ENCODE measurements at regions not wholly inside any gene's neighbourhood (a gene's known extent, or its start where the extent isn't known, plus 50 kb on each side); places are given as distances from the start of the nearest gene placed in this dataset.

GRCh38 chr12:91513313-91513712 lies 330.7 kb upstream of the DCN start:
- no peaks in the 10 kb centered on the region for H3K79me2 ChIP-seq
- peaks cover 6% of the 10 kb centered on the region for H3K4me1 ChIP-seq (ENCODE audit: insufficient read depth)
- H3K4me3 ChIP-seq, result no peak overlapping the region
- DNase-seq (ENCODE audit: low spot score), result no peak
- H3K36me3 ChIP-seq (replicated peaks; ENCODE audit: insufficient read depth, low read depth), result no peaks in the 10 kb centered on the region
- H3K9me3 ChIP-seq (ENCODE audit: low read depth), result no peaks in the 10 kb centered on the region
- no peak overlapping the region for H3K4me2 ChIP-seq
- H3K9me2 ChIP-seq (replicated peaks; ENCODE audit: insufficient read depth), result no peaks in the 10 kb centered on the region
- no peak overlapping the region for H3K27ac ChIP-seq
- no peak overlapping the region for H2AFZ ChIP-seq
- WGBS (ENCODE audit: low lambda C conversion rate, missing lambda C conversion rate), result 100% methylated on average over 1 of the region's 1 CpG
- TF ChIP-seq EZH2 (IDR thresholded peaks at IDR 0.05; ENCODE audit: borderline replicate concordance) (no peak), EZH2phosphoT487 (IDR thresholded peaks at IDR 0.05; ENCODE audit: low read depth, severe bottlenecking, unreplicated experiment) (no peak), CTCF (IDR thresholded peaks at IDR 0.05; ENCODE audit: poor library complexity) (no peak)
- no peaks in the 10 kb centered on the region for H4K20me1 ChIP-seq (ENCODE audit: insufficient read depth, poor library complexity, severe bottlenecking)
- no peaks in the 10 kb centered on the region for H3K27me3 ChIP-seq

GRCh38 chr12:91511795-91512420 lies 329.3 kb upstream of the DCN start:
- Histone ChIP-seq H3K36me3 (replicated peaks; ENCODE audit: insufficient read depth, low read depth) (no peaks in the 10 kb centered on the region), H3K79me2 (no peaks in the 10 kb centered on the region), H2AFZ (no peak overlapping the region), H3K27ac (no peak overlapping the region), H3K9me3 (ENCODE audit: low read depth) (no peaks in the 10 kb centered on the region), H3K4me1 (ENCODE audit: insufficient read depth) (peaks cover 6% of the 10 kb centered on the region), H3K9me2 (replicated peaks; ENCODE audit: insufficient read depth) (no peaks in the 10 kb centered on the region), H3K4me3 (no peak overlapping the region), H3K27me3 (no peaks in the 10 kb centered on the region), H4K20me1 (ENCODE audit: insufficient read depth, poor library complexity, severe bottlenecking) (no peaks in the 10 kb centered on the region), H3K4me2 (no peak overlapping the region)
- no peak for DNase-seq (ENCODE audit: low spot score)
- 68% methylated on average over 1 of the region's 1 CpG for WGBS (ENCODE audit: low lambda C conversion rate, missing lambda C conversion rate)
- TF ChIP-seq CTCF (IDR thresholded peaks at IDR 0.05; ENCODE audit: poor library complexity) (no peak), EZH2 (IDR thresholded peaks at IDR 0.05; ENCODE audit: borderline replicate concordance) (no peak), EZH2phosphoT487 (IDR thresholded peaks at IDR 0.05; ENCODE audit: low read depth, severe bottlenecking, unreplicated experiment) (no peak)

GRCh38 chr12:91507754-91508153 lies 325.1 kb upstream of the DCN start:
- H3K36me3 ChIP-seq (replicated peaks; ENCODE audit: insufficient read depth, low read depth), result no peaks in the 10 kb centered on the region
- no peak for DNase-seq (ENCODE audit: low spot score)
- peaks cover 3% of the 10 kb centered on the region for H3K4me1 ChIP-seq (ENCODE audit: insufficient read depth)
- no peaks in the 10 kb centered on the region for H3K9me2 ChIP-seq (replicated peaks; ENCODE audit: insufficient read depth)
- no peaks in the 10 kb centered on the region for H3K79me2 ChIP-seq
- H3K27ac ChIP-seq, result no peak overlapping the region
- no peak overlapping the region for H3K4me3 ChIP-seq
- H3K4me2 ChIP-seq, result no peak overlapping the region
- no peak for TF ChIP-seq EZH2phosphoT487 (IDR thresholded peaks at IDR 0.05; ENCODE audit: low read depth, severe bottlenecking, unreplicated experiment)
- TF ChIP-seq EZH2 (IDR thresholded peaks at IDR 0.05; ENCODE audit: borderline replicate concordance), result no peak
- no peak for TF ChIP-seq CTCF (IDR thresholded peaks at IDR 0.05; ENCODE audit: poor library complexity)
- H3K27me3 ChIP-seq, result no peaks in the 10 kb centered on the region
- no peak overlapping the region for H2AFZ ChIP-seq
- no peaks in the 10 kb centered on the region for H3K9me3 ChIP-seq (ENCODE audit: low read depth)
- WGBS (ENCODE audit: low lambda C conversion rate, missing lambda C conversion rate), result 95% methylated on average over 1 of the region's 1 CpG
- no peaks in the 10 kb centered on the region for H4K20me1 ChIP-seq (ENCODE audit: insufficient read depth, poor library complexity, severe bottlenecking)

All from hepatocyte (in vitro differentiated cells).